PC-3 (cell line): ENCODE measurements at regions not wholly inside any gene's neighbourhood (a gene's known extent, or its start where the extent isn't known, plus 50 kb on each side); places are given as distances from the start of the nearest gene placed in this dataset.
"Not testable (repeated sequence)": the region's sequence is repeated elsewhere in the genome, so short reads cannot be mapped to it uniquely, and the experiment has no call there.

Experiments used
- CTCF ChIP-seq: fragments of 300-600 bp; sonication (generic); conservative IDR thresholded peaks from 2 replicates; pipeline ENCODE4 v1.5.1; 2017; ENCODE audit warnings: antibody characterized with exemption, low read depth, mild to moderate bottlenecking, low read length
- EZH2 ChIP-seq: fragments of 300-600 bp; sonication (generic); IDR thresholded peaks from one replicate; pipeline ENCODE4 v1.6.1; 2017; ENCODE audit warnings: antibody characterized with exemption, mild to moderate bottlenecking, low read length; ENCODE audit not compliant: unreplicated experiment
- EZH2phosphoT487 ChIP-seq: fragments of 300-600 bp; sonication (generic); IDR thresholded peaks from 2 replicates; pipeline ENCODE4 v1.6.1; 2018; ENCODE audit warnings: mild to moderate bottlenecking, antibody characterized with exemption, low read length, borderline replicate concordance

GRCh38 chr21:6526213-6526612 is 3995.2 kb upstream of the TPTE start:
- TF ChIP-seq CTCF, EZH2, EZH2phosphoT487: not testable (repeated sequence)
